DMS 273 (cell line): ENCODE measurements at regions not wholly inside any gene's neighbourhood (a gene's known extent, or its start where the extent isn't known, plus 50 kb on each side); places are given as distances from the start of the nearest gene placed in this dataset.
"Not testable (repeated sequence)": the region's sequence is repeated elsewhere in the genome, so short reads cannot be mapped to it uniquely, and the experiment has no call there.

Source experiments
- DNase-seq: peaks from one replicate; lab custom pipeline; 2025; ENCODE audit not compliant: unreplicated experiment; lab: John Stamatoyannopoulos, UW

GRCh38 chr3:75241226-75241962, 422.7 kb upstream of the FRG2C start:
- not testable (repeated sequence) for DNase-seq

- no peak for DNase-seq
Measured at GRCh38 chr3:75242012-75242735, 422.0 kb upstream of the FRG2C start.

- DNase-seq: no peak
Measured at GRCh38 chr3:75248974-75249373, 415.2 kb upstream of the FRG2C start.

GRCh38 chr3:75254685-75255084, 409.4 kb upstream of the FRG2C start:
- no peak for DNase-seq

DNA sequence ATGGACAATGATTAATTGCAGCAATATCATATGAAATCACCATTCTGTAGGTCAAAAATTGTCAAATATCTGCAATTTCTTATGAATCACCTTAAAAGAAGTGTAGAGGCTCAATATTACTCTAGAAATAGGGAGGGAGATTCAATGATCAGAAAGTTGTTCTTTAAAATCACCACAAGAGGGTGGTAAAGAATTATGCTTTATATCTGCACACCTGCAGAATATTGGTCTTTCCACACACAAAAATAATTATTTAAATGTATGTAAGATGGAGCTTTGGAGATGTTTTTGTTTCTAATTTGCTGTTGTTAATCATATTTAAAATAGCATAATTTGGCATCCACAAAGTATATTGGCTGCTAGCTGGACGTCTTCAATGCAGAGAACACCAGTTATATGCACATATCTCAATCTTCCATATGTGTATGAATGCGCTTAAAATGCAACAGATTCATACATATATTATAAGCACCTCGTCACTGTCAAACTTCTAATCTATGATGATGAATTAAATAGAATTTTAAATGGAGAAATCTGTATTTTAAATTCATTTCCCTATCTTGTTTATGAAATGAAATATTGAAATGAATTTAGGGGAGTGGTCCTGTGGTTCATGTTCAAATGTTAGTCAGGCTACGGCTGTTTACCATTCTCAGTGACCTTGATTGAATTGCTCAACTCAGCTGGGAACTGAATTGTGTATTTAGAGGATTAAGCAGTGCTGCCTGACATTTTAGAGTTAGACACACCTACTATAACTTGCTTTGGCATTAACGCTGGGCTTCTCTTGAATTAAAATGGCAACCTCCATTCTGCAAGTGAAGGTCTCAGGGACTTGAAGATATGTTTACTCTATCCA, 405.1 kb upstream of the FRG2C start:
- DNase-seq: peak; percentile 4

GRCh38 chr3:75260975-75261374, 403.2 kb upstream of the FRG2C start:
- not testable (repeated sequence) for DNase-seq

GRCh38 chr3:75262661-75263060, 401.5 kb upstream of the FRG2C start:
- no peak for DNase-seq

- DNase-seq: no peak
Measured at GRCh38 chr3:75265897-75266296, 398.2 kb upstream of the FRG2C start.

DNA sequence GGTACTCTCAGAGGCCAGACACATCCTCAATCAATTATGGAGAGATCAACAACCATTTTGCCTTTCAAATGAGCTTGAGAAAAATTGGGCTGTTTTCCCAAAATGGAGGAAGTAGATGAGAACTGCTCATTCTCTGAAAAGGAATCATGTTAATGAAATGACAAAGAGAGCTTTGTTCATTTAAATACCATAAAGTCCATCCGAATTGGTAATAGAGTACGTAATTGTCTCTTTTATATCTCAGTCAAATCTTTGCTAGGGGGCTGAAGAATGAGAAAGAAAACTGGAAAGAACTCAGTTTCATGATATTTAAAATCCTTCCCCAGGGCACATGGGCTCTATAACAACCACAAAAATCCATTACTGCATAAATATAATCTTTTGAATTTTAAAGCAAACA, 395.6 kb upstream of the FRG2C start:
- DNase-seq: not testable (repeated sequence)

GRCh38 chr3:75272237-75272636, 391.9 kb upstream of the FRG2C start:
- not testable (repeated sequence) for DNase-seq

- no peak for DNase-seq
Measured at GRCh38 chr3:75272691-75273090, 391.4 kb upstream of the FRG2C start.

GRCh38 chr3:75285531-75286148, 378.5 kb upstream of the FRG2C start:
- DNase-seq: not testable (repeated sequence)

DNA sequence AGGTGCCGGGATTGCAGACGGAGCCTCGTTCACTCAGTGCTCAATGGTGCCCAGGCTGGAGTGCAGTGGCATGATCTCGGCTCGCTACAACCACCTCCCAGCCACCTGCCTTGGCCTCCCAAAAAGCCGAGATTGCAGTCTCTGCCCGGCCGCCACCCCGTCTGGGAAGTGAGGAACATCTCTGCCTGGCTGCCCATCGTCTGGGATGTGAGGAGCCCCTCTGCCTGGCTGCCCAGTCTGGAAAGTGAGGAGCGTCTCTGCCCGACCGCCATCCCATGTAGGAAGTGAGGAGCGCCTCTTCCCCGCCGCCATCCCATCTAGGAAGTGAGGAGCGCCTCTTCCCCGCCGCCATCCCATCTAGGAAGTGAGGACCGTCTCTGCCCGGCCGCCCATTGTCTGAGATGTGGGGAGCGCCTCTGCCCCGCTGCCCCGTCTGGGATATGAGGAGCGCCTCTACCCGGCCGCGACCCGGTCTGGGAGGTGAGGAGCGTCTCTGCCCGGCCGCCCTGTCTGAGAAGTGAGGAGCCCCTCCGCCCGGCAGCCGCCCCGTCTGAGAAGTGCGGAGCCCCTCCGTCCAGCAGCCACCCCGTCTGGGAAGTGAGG, 375.1 kb upstream of the FRG2C start:
- not testable (repeated sequence) for DNase-seq

- DNase-seq: peak; percentile 31
Measured at GRCh38 chr3:75294124-75294523, 370.0 kb upstream of the FRG2C start.

DNA sequence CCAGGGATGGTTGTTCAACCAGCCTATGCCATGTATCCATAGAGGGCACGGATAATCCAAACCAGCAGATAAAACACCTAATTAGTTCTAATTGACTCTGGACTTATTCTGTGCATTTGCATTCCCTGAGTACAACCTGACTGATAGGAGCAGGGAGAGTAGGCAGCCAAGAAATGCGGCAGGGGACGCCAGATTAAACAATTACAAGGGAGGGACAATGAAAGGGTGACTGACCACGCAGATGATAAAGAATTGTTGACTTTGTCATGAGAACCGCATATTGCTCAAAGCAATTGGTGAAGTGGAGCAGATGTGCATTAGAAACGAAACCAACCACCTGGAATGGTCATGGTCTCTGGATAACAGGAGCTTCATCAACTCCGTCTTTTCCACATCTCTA, 369.1 kb upstream of the FRG2C start:
- no peak for DNase-seq

- no peak for DNase-seq
Measured at GRCh38 chr3:75296858-75297257, 367.3 kb upstream of the FRG2C start.

GRCh38 chr3:75300606-75301005, 363.5 kb upstream of the FRG2C start:
- DNase-seq: no peak

DNA sequence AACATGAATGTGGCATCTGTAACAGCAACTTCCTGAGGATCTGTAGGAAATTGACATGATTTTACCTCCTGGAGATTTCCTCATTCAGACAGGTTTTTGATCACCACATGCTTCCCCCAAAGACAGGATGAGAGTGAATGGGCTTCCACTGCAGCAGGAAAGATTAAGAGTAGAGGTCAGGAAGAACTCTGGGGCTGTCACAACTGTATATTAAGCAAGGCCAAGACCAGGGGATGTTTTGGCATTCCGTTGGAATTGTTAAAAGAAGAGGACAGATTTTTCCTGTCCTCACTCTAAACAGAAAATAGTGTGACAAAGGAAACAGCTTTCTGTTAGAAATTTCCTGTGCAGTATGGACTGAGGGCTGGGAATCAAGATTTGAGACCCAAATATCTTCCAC, 363.1 kb upstream of the FRG2C start:
- DNase-seq: not testable (repeated sequence)

- DNase-seq: no peak
Measured at GRCh38 chr3:75303741-75304140, 360.4 kb upstream of the FRG2C start.

DNA sequence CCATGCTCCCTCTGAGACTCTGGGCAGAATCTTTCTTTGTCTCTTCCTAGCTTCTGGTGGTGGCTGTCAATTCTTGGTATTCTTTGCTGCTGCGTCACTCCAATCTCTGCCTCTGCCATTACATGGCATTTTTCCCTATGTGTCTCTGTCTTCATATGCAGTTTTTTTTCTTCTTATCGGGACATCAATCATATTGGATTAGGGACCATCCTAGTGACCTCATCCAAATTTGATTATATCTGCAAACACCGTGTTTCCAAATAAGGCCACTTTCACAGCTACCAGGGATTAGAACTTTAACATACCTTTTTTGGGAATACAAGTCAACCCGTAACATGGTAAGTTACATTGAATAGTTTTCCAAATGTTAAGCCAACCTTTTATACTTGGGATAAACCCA, 358.2 kb upstream of the FRG2C start:
- DNase-seq: no peak

- not testable (repeated sequence) for DNase-seq
Measured at GRCh38 chr3:75311306-75311705, 352.8 kb upstream of the FRG2C start.
